ENCODE measurements at regions not wholly inside any gene's neighbourhood (a gene's known extent, or its start where the extent isn't known, plus 50 kb on each side); places are given as distances from the start of the nearest gene placed in this dataset.

DNA sequence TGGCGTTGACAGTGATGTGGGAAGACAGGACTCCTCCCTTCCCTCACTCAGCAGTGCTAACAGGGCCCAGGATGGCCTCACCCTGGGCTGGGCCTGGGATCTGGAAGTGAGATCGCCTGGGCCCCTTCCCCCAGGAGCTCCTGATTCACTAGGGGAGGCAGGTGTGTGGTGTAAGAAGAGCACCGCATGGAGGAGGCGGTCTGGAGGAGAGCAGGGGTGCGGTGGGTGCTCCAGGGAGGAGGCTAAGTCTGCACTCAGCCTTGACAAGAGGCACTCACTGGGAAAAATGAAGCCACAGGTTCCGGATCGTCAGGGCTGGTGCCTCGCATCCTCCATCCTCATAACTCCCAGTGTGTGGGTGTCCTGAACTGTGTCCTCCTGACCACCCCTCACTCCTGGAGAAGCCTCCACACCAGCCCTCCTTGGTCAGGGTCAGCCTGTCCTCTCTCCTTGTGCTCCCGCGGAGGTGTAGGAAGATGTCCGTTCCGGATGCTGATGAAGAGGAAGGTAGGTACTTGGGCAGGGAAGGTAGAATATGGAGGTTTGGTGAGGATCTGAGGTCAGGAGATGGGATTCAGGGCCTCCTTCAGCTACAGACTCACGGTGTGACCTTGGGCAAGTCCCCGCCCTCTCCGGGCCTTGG lies 142.1 kb upstream of the WNT4 start:
- H3K9me3 ChIP-seq (ENCODE audit: control insufficient read depth in 2 of 3, low read length in 3 of 3) = no peaks in the 10 kb centered on the region

DNA sequence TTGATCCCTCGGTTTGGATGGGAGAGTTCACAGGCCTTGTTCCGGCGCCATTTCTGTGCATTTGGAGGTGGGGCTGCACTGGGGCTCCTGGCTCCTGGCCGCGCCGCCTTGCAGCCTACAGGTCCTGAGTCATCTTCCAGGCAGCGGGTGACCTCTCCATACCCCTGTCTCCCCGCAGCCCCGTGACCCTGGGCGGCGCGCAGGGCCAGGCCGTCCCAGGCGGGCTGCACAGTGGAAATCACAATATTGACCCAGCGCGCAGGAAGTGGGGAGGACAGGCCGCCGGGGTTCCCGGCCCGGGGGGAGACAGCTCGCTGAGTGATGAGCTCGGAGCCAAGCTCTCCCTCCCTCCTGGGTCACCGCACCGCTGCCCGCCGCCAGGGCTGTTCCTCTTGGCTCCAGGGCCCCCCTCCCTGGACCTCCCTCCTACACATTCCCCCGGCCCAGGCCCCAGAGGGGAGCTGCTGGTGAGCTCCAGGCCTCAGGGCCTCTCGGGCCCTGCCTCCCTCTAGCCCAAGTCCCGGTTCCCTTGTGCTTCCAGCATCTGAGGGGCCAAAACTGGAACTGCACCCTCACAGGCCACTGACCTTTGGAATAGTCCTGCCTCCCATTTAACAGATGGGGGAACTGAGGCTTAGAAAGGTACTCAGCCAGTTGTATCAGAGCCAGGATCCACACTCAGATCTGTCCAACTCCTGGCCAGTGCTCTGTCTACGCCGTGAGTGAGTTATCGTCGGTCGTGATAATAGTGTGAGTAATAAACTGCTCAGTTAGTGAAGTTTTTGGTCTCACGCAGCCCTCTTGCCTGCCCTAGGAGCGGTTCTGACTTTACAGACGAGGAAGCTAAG lies 142.9 kb upstream of the WNT4 start:
- no peaks in the 10 kb centered on the region for H3K9me3 ChIP-seq (ENCODE audit: control insufficient read depth in 2 of 3, low read length in 3 of 3)
- ATAC-seq (no peak), DNase-seq (no peak)
- H3K27me3 Mint-ChIP-seq = peaks cover 3 to 24% (median 11%) of the 10 kb centered on the region in 5 donors
- intact Hi-C loops (cut with micrococcal nuclease) = no loop called here
- no peaks in the 10 kb centered on the region for H3K27me3 ChIP-seq (ENCODE audit: control insufficient read depth in 2 of 2, insufficient read depth in 2 of 2, low read length in 2 of 2)
- H3K4me1 Mint-ChIP-seq = no peaks in the 10 kb centered on the region
- no peak overlapping the region for H3K4me3 ChIP-seq (ENCODE audit: low read length)
- no peak overlapping the region for H3K27ac Mint-ChIP-seq
- no peaks in the 10 kb centered on the region for H3K36me3 ChIP-seq (ENCODE audit: control insufficient read depth in 2 of 3, insufficient read depth in 3 of 3, low read length in 3 of 3)
- H3K9me3 Mint-ChIP-seq = peaks cover 0 to 3% (median 0%) of the 10 kb centered on the region in 11 donors
- POLR2A ChIA-PET = no interaction called here
- H3K4me3 Mint-ChIP-seq = no peak overlapping the region
- CTCF ChIA-PET = interaction anchor here (1.1 kb wide), 1 partner anchor 15 kb away, joined by 4 read pairs; no protein-coding TSS in a partner anchor
- H3K4me1 ChIP-seq (ENCODE audit: control insufficient read depth in 2 of 2, insufficient read depth in 2 of 2, low read length in 2 of 2) = no peaks in the 10 kb centered on the region
- H3K27ac ChIP-seq (ENCODE audit: low read depth, low read length) = no peak overlapping the region
- H3K36me3 Mint-ChIP-seq = peaks cover 0 to under 1% (median 0%) of the 10 kb centered on the region in 5 donors

More for the DNA sequence above, 142.1 kb upstream of the WNT4 start:
- H3K9me3 Mint-ChIP-seq = peaks cover 0 to 7% (median 3%) of the 10 kb centered on the region in 11 donors
- Histone ChIP-seq H3K27ac (ENCODE audit: low read depth, low read length) (no peak overlapping the region), H3K27me3 (ENCODE audit: control insufficient read depth in 2 of 2, insufficient read depth in 2 of 2, low read length in 2 of 2) (no peaks in the 10 kb centered on the region), H3K4me3 (ENCODE audit: low read length) (no peak overlapping the region), H3K4me1 (ENCODE audit: control insufficient read depth in 2 of 2, insufficient read depth in 2 of 2, low read length in 2 of 2) (no peaks in the 10 kb centered on the region), H3K36me3 (ENCODE audit: control insufficient read depth in 2 of 3, insufficient read depth in 3 of 3, low read length in 3 of 3) (no peaks in the 10 kb centered on the region)
- ChIA-PET CTCF (no interaction called here), POLR2A (no interaction called here)
- no peak overlapping the region for H3K4me3 Mint-ChIP-seq
- H3K27ac Mint-ChIP-seq = no peak overlapping the region
- no peak for DNase-seq
- peaks cover 0 to 4% (median 0%) of the 10 kb centered on the region in 5 donors for H3K36me3 Mint-ChIP-seq
- peaks cover 3 to 24% (median 11%) of the 10 kb centered on the region in 5 donors for H3K27me3 Mint-ChIP-seq
- intact Hi-C loops (cut with micrococcal nuclease) = no loop called here
- no peaks in the 10 kb centered on the region for H3K4me1 Mint-ChIP-seq
- no peak for ATAC-seq

DNA sequence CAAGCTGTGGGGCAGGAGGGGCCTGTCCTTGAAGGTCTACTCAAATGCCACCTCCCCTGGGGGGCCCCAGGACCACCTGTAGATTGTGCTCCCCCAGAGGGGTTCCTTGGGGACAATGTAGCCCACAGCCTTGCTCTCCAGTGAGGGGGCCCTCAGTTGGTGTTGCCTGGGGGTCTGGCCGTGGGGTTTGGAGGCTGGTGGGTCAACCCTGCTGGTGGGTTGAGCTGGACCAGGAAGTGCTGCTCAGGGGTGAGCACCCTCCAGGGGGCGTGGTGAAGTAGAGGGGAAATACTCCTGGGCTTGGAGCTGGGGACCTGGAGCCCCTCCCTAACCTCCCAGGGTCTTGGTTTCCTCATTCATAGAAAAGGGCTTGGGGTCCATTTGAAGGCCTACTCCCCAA lies 143.6 kb upstream of the WNT4 start:
- H3K9me3 Mint-ChIP-seq = peaks cover 0 to 3% (median 0%) of the 10 kb centered on the region in 11 donors

DNA sequence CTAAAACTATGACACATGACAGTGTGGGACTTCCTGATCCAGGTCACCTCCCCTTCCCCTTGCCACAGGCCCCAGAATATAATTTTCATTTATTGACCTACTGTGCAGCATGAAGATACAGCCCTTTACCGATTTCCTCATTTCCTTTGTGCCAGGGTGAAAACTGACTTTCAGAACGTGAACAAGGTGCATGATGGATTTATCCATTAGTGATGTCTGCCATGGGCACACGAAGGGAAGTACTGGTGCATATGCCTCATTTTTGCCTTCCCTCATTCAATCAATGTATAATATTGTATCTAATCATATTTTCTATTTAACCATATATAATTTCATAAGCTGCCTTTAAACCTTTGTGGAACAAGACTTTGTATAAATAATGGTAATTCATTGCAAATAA lies 144.4 kb upstream of the WNT4 start:
- Mint-ChIP-seq H3K27me3 (peaks cover 3 to 24% (median 12%) of the 10 kb centered on the region in 5 donors), H3K9me3 (peaks cover 0 to 3% (median 0%) of the 10 kb centered on the region in 11 donors), H3K4me1 (no peaks in the 10 kb centered on the region), H3K36me3 (no peaks in the 10 kb centered on the region), H3K27ac (no peak overlapping the region), H3K4me3 (no peak overlapping the region)
- ChIA-PET POLR2A (no interaction called here), CTCF (interaction anchor here (1.1 kb wide), 1 partner anchor 13 kb away, joined by 4 read pairs; no protein-coding TSS in a partner anchor)
- no peaks in the 10 kb centered on the region for H3K36me3 ChIP-seq (ENCODE audit: control insufficient read depth in 2 of 3, insufficient read depth in 3 of 3, low read length in 3 of 3)
- no peaks in the 10 kb centered on the region for H3K9me3 ChIP-seq (ENCODE audit: control insufficient read depth in 2 of 3, low read length in 3 of 3)
- ATAC-seq (no peak), DNase-seq (no peak)
- no peak overlapping the region for H3K27ac ChIP-seq (ENCODE audit: low read depth, low read length)
- H3K4me1 ChIP-seq (ENCODE audit: control insufficient read depth in 2 of 2, insufficient read depth in 2 of 2, low read length in 2 of 2) = no peaks in the 10 kb centered on the region
- intact Hi-C loops (cut with micrococcal nuclease) = no loop called here
- H3K27me3 ChIP-seq (ENCODE audit: control insufficient read depth in 2 of 2, insufficient read depth in 2 of 2, low read length in 2 of 2) = no peaks in the 10 kb centered on the region
- no peak overlapping the region for H3K4me3 ChIP-seq (ENCODE audit: low read length)

More for the DNA sequence above, 143.6 kb upstream of the WNT4 start:
- intact Hi-C loops (cut with micrococcal nuclease) = no loop called here
- no peaks in the 10 kb centered on the region for H3K27me3 ChIP-seq (ENCODE audit: control insufficient read depth in 2 of 2, insufficient read depth in 2 of 2, low read length in 2 of 2)
- no peak overlapping the region for H3K4me3 ChIP-seq (ENCODE audit: low read length)
- Mint-ChIP-seq H3K4me1 (no peaks in the 10 kb centered on the region), H3K27me3 (peaks cover 3 to 22% (median 13%) of the 10 kb centered on the region in 5 donors), H3K36me3 (no peaks in the 10 kb centered on the region), H3K4me3 (no peak overlapping the region), H3K27ac (no peak overlapping the region)
- H3K4me1 ChIP-seq (ENCODE audit: control insufficient read depth in 2 of 2, insufficient read depth in 2 of 2, low read length in 2 of 2) = no peaks in the 10 kb centered on the region
- DNase-seq (no peak), ATAC-seq (no peak)
- H3K9me3 ChIP-seq (ENCODE audit: control insufficient read depth in 2 of 3, low read length in 3 of 3) = no peaks in the 10 kb centered on the region
- H3K36me3 ChIP-seq (ENCODE audit: control insufficient read depth in 2 of 3, insufficient read depth in 3 of 3, low read length in 3 of 3) = no peaks in the 10 kb centered on the region
- no peak overlapping the region for H3K27ac ChIP-seq (ENCODE audit: low read depth, low read length)
- CTCF ChIA-PET = interaction anchor here (1.1 kb wide), 1 partner anchor 14 kb away, joined by 4 read pairs; no protein-coding TSS in a partner anchor
- POLR2A ChIA-PET = no interaction called here

DNA sequence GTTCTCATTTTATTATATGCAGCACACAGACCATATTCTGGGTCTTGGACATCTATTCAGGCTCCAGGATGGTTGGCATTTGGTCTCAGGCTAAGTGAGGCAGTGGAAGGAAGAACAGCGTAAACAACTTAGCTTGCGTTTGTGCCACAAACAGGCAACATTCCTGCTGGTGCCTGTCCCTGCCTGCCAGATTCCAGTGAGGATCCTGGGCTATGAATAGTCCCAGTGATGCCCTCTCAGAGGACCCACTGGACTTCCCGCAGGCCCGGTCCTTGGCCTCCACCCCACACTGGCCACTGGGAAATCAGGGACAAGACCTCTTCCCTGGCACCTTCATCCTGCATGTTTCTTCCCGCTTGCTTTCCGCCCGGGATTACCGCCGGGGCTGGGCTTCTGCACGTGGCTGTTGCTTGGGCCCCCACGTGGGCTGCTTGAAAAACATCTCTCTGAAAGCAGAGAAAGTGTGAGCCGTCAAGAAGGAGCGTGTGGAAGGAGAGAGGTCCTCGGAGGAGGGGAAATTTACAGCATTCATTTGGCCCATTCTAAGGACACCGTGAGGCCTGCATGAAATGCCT lies 145.1 kb upstream of the WNT4 start:
- H3K36me3 Mint-ChIP-seq = no peaks in the 10 kb centered on the region
- DNase-seq (no peak), ATAC-seq (no peak)
- no peak overlapping the region for H3K27ac ChIP-seq (ENCODE audit: low read depth, low read length)
- ChIA-PET POLR2A (no interaction called here), CTCF (no interaction called here)
- intact Hi-C loops (cut with micrococcal nuclease) = no loop called here
- H3K4me3 Mint-ChIP-seq = no peak overlapping the region
- no peaks in the 10 kb centered on the region for H3K4me1 Mint-ChIP-seq
- H3K27me3 ChIP-seq (ENCODE audit: control insufficient read depth in 2 of 2, insufficient read depth in 2 of 2, low read length in 2 of 2) = no peaks in the 10 kb centered on the region
- H3K27me3 Mint-ChIP-seq = peaks cover 3 to 26% (median 14%) of the 10 kb centered on the region in 5 donors
- no peaks in the 10 kb centered on the region for H3K9me3 ChIP-seq (ENCODE audit: control insufficient read depth in 2 of 3, low read length in 3 of 3)
- H3K4me3 ChIP-seq (ENCODE audit: low read length) = no peak overlapping the region
- H3K27ac Mint-ChIP-seq = no peak overlapping the region
- no peaks in the 10 kb centered on the region for H3K36me3 ChIP-seq (ENCODE audit: control insufficient read depth in 2 of 3, insufficient read depth in 3 of 3, low read length in 3 of 3)
- H3K9me3 Mint-ChIP-seq = peaks cover 0 to 2% (median 0%) of the 10 kb centered on the region in 11 donors
- no peaks in the 10 kb centered on the region for H3K4me1 ChIP-seq (ENCODE audit: control insufficient read depth in 2 of 2, insufficient read depth in 2 of 2, low read length in 2 of 2)

DNA sequence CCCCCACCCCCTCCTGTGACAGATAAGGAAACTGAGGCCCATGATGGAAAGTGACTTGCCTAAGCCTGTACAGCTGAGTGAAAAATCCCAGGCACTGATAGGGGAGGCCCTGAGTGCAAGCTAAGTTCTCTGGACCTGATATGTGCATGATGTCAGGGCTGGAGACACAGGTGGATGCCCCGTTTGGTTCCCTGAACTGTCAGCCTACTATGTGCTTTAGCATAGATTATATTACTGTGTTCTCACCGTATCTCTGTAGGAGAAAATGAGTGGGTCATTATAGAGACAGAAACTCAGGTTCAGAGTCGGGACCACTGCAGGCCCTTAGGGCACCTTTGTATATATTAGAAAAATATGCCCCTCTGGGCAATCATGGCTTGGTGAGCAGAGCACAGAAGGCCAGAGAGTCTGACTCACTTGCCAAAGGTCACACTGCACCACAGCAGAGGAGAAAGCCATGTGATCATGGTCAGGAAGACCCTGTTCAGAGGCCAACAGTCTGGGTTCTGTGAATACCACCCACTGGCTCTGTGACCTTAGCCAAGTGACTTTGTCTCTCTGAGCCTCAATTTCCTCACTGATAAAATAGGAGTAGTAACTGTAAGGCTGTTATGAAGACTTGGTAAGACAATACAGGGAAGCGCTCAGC lies 145.8 kb upstream of the WNT4 start:
- no peak overlapping the region for H3K27ac ChIP-seq (ENCODE audit: low read depth, low read length)
- no peaks in the 10 kb centered on the region for H3K4me1 ChIP-seq (ENCODE audit: control insufficient read depth in 2 of 2, insufficient read depth in 2 of 2, low read length in 2 of 2)
- intact Hi-C loops (cut with micrococcal nuclease) = no loop called here
- no peaks in the 10 kb centered on the region for H3K9me3 ChIP-seq (ENCODE audit: control insufficient read depth in 2 of 3, low read length in 3 of 3)
- Mint-ChIP-seq H3K27ac (no peak overlapping the region), H3K36me3 (no peaks in the 10 kb centered on the region), H3K27me3 (peaks cover 3 to 27% (median 20%) of the 10 kb centered on the region in 5 donors), H3K4me1 (no peaks in the 10 kb centered on the region), H3K9me3 (peaks cover 0 to 2% (median 0%) of the 10 kb centered on the region in 11 donors), H3K4me3 (no peak overlapping the region)
- no peak for ATAC-seq
- POLR2A ChIA-PET = no interaction called here
- CTCF ChIA-PET = no interaction called here
- H3K4me3 ChIP-seq (ENCODE audit: low read length) = no peak overlapping the region
- H3K36me3 ChIP-seq (ENCODE audit: control insufficient read depth in 2 of 3, insufficient read depth in 3 of 3, low read length in 3 of 3) = no peaks in the 10 kb centered on the region
- no peak for DNase-seq
- H3K27me3 ChIP-seq (ENCODE audit: control insufficient read depth in 2 of 2, insufficient read depth in 2 of 2, low read length in 2 of 2) = no peaks in the 10 kb centered on the region
